Stimulated activated CD8-positive, alpha-beta memory T cell treated with anti-CD3 and anti-CD28 coated beads, Interleukin-4, amount 100 ng/mL, for 48 hours (primary cell): ENCODE measurements at regions not wholly inside any gene's neighbourhood (a gene's known extent, or its start where the extent isn't known, plus 50 kb on each side); places are given as distances from the start of the nearest gene placed in this dataset.
"Not testable (repeated sequence)": the region's sequence is repeated elsewhere in the genome, so short reads cannot be mapped to it uniquely, and the experiment has no call there.

Experiments
- DNase-seq: peaks from one replicate; pipeline ENCODE4 v3.0.0-alpha.2; 2020

DNA sequence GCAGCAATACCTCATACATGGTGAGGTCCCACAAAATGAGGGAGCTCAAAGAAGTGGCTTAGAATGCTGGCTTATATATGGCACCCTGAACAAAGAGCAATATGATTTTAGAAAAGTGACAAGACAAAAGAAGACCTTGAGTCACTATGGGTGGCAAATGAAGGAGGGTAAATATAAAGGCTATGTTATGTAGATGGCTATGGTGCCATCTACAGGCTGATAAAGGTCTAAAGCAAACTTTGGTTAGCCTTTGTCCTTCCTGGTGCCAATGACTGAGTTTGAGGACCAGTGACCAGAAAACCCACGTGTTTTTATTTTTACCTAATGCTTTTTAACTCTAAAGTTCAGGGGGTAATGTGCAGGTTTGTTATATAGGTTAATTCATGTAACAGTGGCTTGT, 151.8 kb downstream of the CCNG2 start:
- no peak for DNase-seq

- DNase-seq: no peak
These were observed 152.5 kb downstream of the CCNG2 start for GRCh38 chr4:77309496-77309895.

DNA sequence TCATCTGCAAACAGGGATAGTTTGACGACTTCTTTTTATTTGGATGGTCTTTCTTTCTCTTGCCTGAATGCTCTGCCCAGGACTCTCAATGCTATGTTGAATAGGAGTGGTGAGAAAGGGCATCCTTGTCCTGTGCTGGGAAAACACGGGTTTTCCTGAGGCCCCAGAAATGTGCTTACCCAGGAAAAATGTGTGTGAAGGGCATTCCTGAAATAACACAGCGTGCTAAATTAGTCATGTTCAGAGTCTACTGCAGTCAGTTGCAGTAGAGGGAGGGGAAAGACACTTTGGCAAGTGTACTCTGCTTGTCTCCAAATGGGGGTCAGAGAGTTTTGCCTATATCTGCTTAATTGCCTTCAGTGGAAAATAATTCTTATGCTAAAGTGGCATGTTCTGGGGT, 153.9 kb downstream of the CCNG2 start:
- no peak for DNase-seq

GRCh38 chr4:77314697-77315096, 157.7 kb downstream of the CCNG2 start:
- no peak for DNase-seq

GRCh38 chr4:77327151-77327550, 170.1 kb downstream of the CCNG2 start:
- DNase-seq: no peak

DNA sequence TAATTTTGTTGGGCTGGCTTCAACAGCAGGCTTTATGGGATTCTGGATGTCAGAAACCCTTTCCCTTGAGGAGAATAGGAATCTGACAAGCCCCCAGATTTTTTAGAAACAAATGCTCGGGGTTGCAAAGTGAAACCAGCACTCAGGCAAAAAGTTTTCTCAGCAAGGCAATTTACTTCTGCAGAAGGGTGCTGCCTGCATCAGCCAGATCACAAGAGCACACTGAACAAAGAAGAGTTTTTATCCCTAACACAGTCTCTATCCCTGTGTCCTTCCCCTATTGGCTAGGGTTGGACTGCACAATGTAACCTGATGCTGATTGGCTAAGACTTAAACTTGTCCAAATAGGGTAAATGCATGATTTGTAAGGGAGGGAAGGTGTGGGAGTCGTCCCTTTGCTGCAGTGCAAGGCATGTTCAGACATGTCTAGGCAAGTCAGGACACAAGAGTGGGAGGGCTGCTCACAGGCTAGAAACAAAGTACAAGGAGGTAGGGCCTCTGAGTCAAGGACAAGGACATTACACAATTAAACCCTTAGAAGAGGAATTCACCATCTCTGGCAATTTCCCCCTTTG, 175.8 kb downstream of the CCNG2 start:
- DNase-seq: no peak

GRCh38 chr4:77336411-77337142, 179.6 kb downstream of the CCNG2 start:
- no peak for DNase-seq

GRCh38 chr4:77342170-77342810, 185.3 kb downstream of the CCNG2 start:
- DNase-seq: no peak

DNA sequence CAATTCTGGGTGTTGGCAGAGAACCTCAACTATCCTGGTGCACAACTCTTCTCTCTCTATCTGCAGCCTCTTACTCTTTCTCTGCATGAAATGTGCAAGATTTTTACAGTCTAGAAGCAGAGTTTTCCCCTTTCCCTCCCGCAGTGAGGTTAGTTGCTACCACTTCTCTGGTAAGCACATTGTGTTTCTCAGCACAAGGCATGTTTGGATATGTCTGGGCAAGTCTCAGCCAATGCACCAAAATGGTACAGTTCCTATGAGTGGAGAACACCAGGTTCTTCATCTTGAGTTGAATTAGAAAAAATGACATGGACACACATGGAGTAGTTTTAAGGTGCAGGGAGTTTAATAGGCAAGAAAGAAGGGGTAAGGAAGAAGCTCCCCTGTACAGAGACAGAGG, 187.0 kb downstream of the CCNG2 start:
- DNase-seq: no peak

DNA sequence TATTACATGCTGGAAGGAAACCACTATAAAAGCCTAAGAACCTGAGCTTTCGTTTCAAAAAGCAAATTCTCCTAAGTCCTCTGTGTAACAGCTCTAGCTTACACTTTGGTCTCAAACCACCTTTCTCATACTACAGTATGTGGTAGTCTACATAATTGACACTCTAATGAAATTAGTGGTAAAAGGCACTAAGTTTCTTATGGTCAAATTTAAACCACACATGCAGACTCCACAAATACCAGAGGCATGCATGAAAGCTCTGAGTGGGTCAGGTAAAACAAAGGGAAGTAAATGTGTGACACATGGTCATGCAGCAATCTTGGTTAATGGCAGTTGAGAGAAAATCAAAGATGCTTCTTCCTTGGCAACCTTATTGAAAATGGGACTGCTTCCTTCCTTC, 187.8 kb downstream of the CCNG2 start:
- no peak for DNase-seq

DNA sequence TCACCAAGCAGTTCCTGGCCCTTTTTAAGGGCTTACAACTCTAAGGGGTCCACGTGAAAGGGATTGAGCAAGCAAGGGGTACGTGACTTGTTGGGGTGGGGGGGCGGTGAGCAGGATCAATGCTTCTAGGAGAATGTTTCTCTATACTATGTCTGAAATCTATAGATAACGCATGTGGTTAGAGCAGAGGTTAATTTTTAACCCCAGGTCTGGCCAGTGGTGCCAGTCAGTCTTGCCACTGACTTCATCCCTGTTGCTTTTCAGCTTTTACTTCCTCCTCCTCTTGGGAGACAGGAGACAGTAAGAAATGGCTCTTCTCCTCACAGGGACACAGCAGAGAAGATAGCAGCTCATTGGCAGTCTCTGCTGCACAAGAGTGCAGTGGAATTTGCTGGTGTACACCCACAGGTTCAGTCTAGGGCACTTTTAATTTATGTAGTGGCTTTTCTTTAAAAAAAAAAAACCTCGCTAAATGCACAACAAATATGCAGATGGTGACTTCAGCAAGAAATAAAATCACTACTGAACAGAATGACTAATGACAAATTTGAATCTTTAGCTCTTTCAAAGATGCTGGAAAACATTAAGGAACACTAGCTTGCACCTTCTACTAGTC, 190.5 kb downstream of the CCNG2 start:
- no peak for DNase-seq

- DNase-seq: no peak
These were observed 191.8 kb downstream of the CCNG2 start for GRCh38 chr4:77348815-77349214.

- no peak for DNase-seq
These were observed 192.4 kb downstream of the CCNG2 start for GRCh38 chr4:77349364-77349763.

DNA sequence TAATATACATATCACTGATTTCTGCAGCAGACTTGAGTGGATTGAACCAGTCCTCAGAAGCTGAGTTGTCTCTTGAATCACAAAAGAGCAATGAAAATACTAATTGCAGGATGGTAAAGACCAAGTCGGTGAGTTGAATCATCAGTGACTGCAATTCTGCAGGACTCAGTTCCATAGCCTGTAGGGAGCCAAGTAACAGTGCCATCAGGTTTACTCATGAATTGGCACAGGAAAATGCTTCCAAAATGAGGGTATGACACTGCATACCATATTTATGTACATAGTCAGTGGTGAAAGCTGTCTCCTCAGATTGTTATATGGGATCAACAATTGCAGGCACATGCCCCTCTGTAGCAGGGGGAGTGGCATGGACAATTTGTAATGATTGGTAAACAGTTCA, 192.8 kb downstream of the CCNG2 start:
- no peak for DNase-seq

GRCh38 chr4:77352192-77352591, 195.2 kb downstream of the CCNG2 start:
- DNase-seq: no peak

- not testable (repeated sequence) for DNase-seq
These were observed 196.8 kb downstream of the CCNG2 start for GRCh38 chr4:77353724-77354315.

GRCh38 chr4:77354550-77354949, 197.5 kb downstream of the CCNG2 start:
- no peak for DNase-seq

- no peak for DNase-seq
These were observed 198.7 kb downstream of the CCNG2 start for GRCh38 chr4:77355731-77356130.

- no peak for DNase-seq
These were observed 201.4 kb downstream of the CCNG2 start for GRCh38 chr4:77358315-77358928.

GRCh38 chr4:77360451-77360850, 203.4 kb downstream of the CCNG2 start:
- no peak for DNase-seq

- DNase-seq: not testable (repeated sequence)
These were observed 209.9 kb downstream of the CCNG2 start for GRCh38 chr4:77366876-77367275.

DNA sequence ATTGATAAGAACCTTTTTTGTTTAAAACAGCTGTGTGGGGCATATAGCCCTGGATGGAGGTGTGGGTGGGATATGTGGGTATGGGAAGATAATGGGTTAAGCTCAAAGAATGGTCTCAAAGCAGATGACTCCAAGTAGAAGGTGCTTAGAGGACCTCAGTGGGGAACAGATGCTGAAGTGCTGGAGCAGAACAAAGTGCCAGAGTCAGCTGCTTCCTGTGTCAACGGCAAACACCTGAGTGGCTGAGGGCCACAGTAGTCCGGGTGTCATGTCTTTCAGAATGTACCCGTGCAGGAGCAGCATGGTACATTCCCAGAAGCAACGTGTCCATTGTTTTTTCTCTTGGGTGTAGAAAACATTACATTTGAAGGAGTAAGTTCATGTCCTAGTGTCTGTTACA, 210.6 kb downstream of the CCNG2 start:
- no peak for DNase-seq

DNA sequence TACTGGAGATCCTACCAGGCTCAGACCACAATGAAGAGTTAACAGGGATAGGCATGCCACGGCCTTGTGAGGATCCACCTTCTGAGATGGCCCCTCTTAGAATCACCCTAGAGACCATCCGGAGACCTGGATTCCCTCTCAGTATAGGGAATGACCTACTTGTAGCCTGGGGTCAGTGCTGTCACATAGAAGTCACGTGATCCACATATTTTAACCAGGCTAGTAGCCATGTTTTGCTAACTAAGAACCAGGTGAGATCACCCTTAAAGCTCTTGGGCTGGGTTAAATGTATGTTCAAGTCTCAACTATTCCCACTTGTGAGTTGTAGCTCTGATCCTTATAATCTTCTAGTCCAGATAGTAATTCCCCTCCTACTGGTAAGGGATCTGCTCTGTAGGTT, 215.4 kb downstream of the CCNG2 start:
- DNase-seq: no peak
